ENCODE measurements at regions not wholly inside any gene's neighbourhood (a gene's known extent, or its start where the extent isn't known, plus 50 kb on each side); places are given as distances from the start of the nearest gene placed in this dataset.

GRCh38 chr17:51427323-51427811, 167.0 kb downstream of the UTP18 start (continued):
- TF ChIP-seq ZNF280D (tag by site-specific recombination; IDR thresholded peaks at IDR 0.05) (no peak), KLF7 (tag by site-specific recombination; IDR thresholded peaks at IDR 0.05; ENCODE audit: borderline replicate concordance) (no peak), ZNF747 (tag by site-specific recombination; IDR thresholded peaks at IDR 0.05) (no peak), ZNF488 (tag by site-specific recombination; IDR thresholded peaks at IDR 0.05) (no peak), SP2 (tag by site-specific recombination; IDR thresholded peaks at IDR 0.05) (no peak), ZNF202 (tag by site-specific recombination; IDR thresholded peaks at IDR 0.05; ENCODE audit: borderline replicate concordance) (no peak), FEZF1 (tag by site-specific recombination; IDR thresholded peaks at IDR 0.05) (no peak)

GRCh38 chr17:51427856-51428255, 167.5 kb downstream of the UTP18 start:
- TF ChIP-seq ZNF645 (tag by site-specific recombination; IDR thresholded peaks at IDR 0.05) (no peak), ZNF132 (tag by site-specific recombination; IDR thresholded peaks at IDR 0.05; ENCODE audit: borderline replicate concordance) (no peak), ZNF48 (tag by site-specific recombination; IDR thresholded peaks at IDR 0.05) (no peak), WT1 (tag by site-specific recombination; IDR thresholded peaks at IDR 0.05) (no peak), ZNF843 (tag by site-specific recombination; IDR thresholded peaks at IDR 0.05) (no peak), ZNF623 (tag by site-specific recombination; IDR thresholded peaks at IDR 0.05) (no peak), GLI2 (tag by site-specific recombination; IDR thresholded peaks at IDR 0.05; ENCODE audit: borderline replicate concordance, low read depth) (no peak), ZNF324 (tag by site-specific recombination; IDR thresholded peaks at IDR 0.05) (no peak), RBAK (tag by site-specific recombination; IDR thresholded peaks at IDR 0.05) (no peak), HOXC10 (CRISPR knock-in tag; IDR thresholded peaks at IDR 0.05) (no peak)
- no peaks in the 10 kb centered on the region for H3K9me3 ChIP-seq (ENCODE audit: control insufficient read depth, insufficient read depth, low read depth, low read length)
- no peak overlapping the region for H3K27ac ChIP-seq (ENCODE audit: extremely low read depth, low read depth, low read length)
- H3K4me3 ChIP-seq (ENCODE audit: low read depth, low read length), result no peak overlapping the region
- no peaks in the 10 kb centered on the region for H3K4me1 ChIP-seq (ENCODE audit: control insufficient read depth, insufficient read depth, low read length)
- no peaks in the 10 kb centered on the region for H3K36me3 ChIP-seq (ENCODE audit: control insufficient read depth in 2 of 2, insufficient read depth in 1 of 2, low read length in 2 of 2)
- ChIA-PET POLR2A (no interaction called here), CTCF (interaction anchor here (0.5 to 1.9 kb wide), 3 partner anchors 14 to 58 kb away, joined by 3 to 8 read pairs (median 3); no protein-coding TSS in a partner anchor)

GRCh38 chr17:51428668-51429495, 168.5 kb downstream of the UTP18 start:
- H3K36me3 ChIP-seq (ENCODE audit: control insufficient read depth in 2 of 2, insufficient read depth in 1 of 2, low read length in 2 of 2), result no peaks in the 10 kb centered on the region
- no peaks in the 10 kb centered on the region for H3K9me3 ChIP-seq (ENCODE audit: control insufficient read depth, insufficient read depth, low read depth, low read length)
- POLR2A ChIA-PET, result no interaction called here
- no peaks in the 10 kb centered on the region for H3K4me1 ChIP-seq (ENCODE audit: control insufficient read depth, insufficient read depth, low read length)
- CTCF ChIA-PET, result interaction anchor here (0.5 to 1.9 kb wide), 3 partner anchors 30 to 58 kb away, joined by 4 to 8 read pairs (median 4); no protein-coding TSS in a partner anchor
- H3K27ac ChIP-seq (ENCODE audit: extremely low read depth, low read depth, low read length), result no peak overlapping the region
- no peak overlapping the region for H3K4me3 ChIP-seq (ENCODE audit: low read depth, low read length)
- TF ChIP-seq ZNF324 (tag by site-specific recombination; IDR thresholded peaks at IDR 0.05), result no peak
- no peak for TF ChIP-seq ZNF514 (tag by site-specific recombination; IDR thresholded peaks at IDR 0.05)
- TF ChIP-seq ZNF560 (tag by site-specific recombination; IDR thresholded peaks at IDR 0.05; ENCODE audit: borderline replicate concordance), result no peak
- no peak for TF ChIP-seq INSM2 (tag by site-specific recombination; IDR thresholded peaks at IDR 0.05)
- TF ChIP-seq ZNF518A (tag by site-specific recombination; conservative IDR thresholded peaks at IDR 0.05; ENCODE audit: low read depth), result no peak
